ENCODE measurements at regions not wholly inside any gene's neighbourhood (a gene's known extent, or its start where the extent isn't known, plus 50 kb on each side); places are given as distances from the start of the nearest gene placed in this dataset.

GRCh38 chr6:168384045-168385036 is 56.6 kb upstream of the SMOC2 start:
- DNase-seq (ENCODE audit: low spot score) = no peak

- DNase-seq (ENCODE audit: low spot score) = no peak
These were observed 55.8 kb upstream of the SMOC2 start for GRCh38 chr6:168385037-168385759.

GRCh38 chr6:168385858-168386735 is 54.9 kb upstream of the SMOC2 start:
- no peak for DNase-seq (ENCODE audit: low spot score)

- DNase-seq (ENCODE audit: low spot score) = no peak
These were observed 54.0 kb upstream of the SMOC2 start for GRCh38 chr6:168386973-168387372.

GRCh38 chr6:168387426-168387825 is 53.6 kb upstream of the SMOC2 start:
- no peak for DNase-seq (ENCODE audit: low spot score)

GRCh38 chr6:168387911-168388310 is 53.1 kb upstream of the SMOC2 start:
- no peak for DNase-seq (ENCODE audit: low spot score)

- DNase-seq (ENCODE audit: low spot score) = no peak
These were observed 52.0 kb upstream of the SMOC2 start for GRCh38 chr6:168388641-168389633.

GRCh38 chr6:168390749-168391420 is 50.1 kb upstream of the SMOC2 start:
- DNase-seq (ENCODE audit: low spot score) = no peak
